Fibroblast of lung (primary cell): ENCODE measurements at regions not wholly inside any gene's neighbourhood (a gene's known extent, or its start where the extent isn't known, plus 50 kb on each side); places are given as distances from the start of the nearest gene placed in this dataset.

Experiments
- EZH2 ChIP-seq: IDR thresholded peaks from 2 replicates; pipeline ENCODE4 v1.5.1; 2012; ENCODE audit warnings: low read length, control low read depth, mild to moderate bottlenecking; ENCODE audit errors: missing control alignments
- TF ChIP-seq, protein P1 (sequence below), 2 donors: IDR thresholded peaks in 1 of 2; conservative IDR thresholded peaks in 1 of 2; 1 replicate in 1 of 2; 2 replicates in 1 of 2; pipeline ENCODE4 v1.5.1; 2011 to 2012; ENCODE audit warnings: low read length in 2 of 2, control low read depth in 1 of 2, inconsistent platforms in 1 of 2, low read depth in 1 of 2, mild to moderate bottlenecking in 1 of 2

DNA sequence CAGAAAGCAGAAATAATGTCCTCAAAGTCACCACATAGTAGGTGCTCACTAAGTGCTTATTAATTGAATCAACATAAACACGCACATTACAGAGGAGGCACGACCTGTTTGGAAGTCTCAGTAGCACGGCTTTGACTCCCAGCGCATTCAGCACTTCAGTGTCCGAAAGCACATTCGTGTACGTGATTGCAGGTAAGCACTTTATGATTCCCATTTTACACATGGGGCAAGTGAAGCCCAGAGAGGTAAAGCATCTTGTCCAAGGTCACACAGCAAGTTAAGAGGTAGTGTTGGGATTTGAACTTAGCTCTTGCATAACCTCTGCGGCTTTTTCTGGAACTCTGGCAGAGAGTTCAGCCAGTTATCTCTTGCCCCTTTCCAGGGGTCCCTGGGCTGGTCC lies 85.2 kb upstream of the WNT4 start:
- TF ChIP-seq, protein P1, sequence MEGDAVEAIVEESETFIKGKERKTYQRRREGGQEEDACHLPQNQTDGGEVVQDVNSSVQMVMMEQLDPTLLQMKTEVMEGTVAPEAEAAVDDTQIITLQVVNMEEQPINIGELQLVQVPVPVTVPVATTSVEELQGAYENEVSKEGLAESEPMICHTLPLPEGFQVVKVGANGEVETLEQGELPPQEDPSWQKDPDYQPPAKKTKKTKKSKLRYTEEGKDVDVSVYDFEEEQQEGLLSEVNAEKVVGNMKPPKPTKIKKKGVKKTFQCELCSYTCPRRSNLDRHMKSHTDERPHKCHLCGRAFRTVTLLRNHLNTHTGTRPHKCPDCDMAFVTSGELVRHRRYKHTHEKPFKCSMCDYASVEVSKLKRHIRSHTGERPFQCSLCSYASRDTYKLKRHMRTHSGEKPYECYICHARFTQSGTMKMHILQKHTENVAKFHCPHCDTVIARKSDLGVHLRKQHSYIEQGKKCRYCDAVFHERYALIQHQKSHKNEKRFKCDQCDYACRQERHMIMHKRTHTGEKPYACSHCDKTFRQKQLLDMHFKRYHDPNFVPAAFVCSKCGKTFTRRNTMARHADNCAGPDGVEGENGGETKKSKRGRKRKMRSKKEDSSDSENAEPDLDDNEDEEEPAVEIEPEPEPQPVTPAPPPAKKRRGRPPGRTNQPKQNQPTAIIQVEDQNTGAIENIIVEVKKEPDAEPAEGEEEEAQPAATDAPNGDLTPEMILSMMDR (conservative IDR thresholded peaks at IDR 0.05 in 1 of 2, IDR thresholded peaks at IDR 0.05 in 1 of 2; ENCODE audit: low read depth in 1 of 2, low read length in 2 of 2): no peak
- TF ChIP-seq EZH2: no peak
